ENCODE measurements at regions not wholly inside any gene's neighbourhood (a gene's known extent, or its start where the extent isn't known, plus 50 kb on each side); places are given as distances from the start of the nearest gene placed in this dataset.

DNA sequence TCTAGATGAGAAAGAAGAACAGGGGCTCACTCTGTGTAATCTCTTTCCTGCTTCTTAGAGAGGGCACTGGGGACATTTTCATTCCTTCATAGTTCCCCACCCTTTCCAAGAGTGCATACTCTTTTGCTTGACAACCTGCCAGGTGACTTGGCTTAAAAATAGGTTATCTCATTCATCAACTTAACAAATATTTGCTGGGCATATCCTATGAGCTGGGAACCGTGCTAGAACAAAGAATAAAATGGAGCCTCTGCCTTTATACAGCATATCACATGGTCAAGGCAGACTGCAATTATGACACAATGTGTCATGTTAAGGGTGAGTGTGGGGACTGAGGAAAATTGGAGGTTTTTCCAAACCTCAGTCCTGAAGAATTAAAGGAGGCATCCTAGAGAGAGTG, 209.8 kb upstream of the FOXA2 start:
- DNase-seq, result no peak

DNA sequence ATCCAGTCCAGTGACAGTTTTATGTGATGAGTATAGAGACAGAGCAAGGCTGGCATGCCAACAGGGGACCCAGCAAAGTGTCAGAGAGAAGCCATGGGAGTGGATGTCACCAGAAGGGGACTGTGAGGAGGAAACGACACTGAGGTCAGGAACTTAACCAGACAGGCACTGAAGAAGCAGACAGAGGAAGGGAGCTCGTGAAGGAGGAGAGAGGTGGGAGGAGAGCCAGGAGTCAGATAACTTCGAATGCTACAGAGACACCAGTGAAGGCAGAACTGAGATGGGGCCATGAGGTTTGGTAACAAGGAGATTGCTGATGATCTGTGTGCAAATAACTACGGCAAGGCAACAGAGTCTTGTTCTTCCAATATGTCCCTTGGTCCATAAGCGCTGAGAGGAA, 211.1 kb upstream of the FOXA2 start:
- no peak for DNase-seq

DNA sequence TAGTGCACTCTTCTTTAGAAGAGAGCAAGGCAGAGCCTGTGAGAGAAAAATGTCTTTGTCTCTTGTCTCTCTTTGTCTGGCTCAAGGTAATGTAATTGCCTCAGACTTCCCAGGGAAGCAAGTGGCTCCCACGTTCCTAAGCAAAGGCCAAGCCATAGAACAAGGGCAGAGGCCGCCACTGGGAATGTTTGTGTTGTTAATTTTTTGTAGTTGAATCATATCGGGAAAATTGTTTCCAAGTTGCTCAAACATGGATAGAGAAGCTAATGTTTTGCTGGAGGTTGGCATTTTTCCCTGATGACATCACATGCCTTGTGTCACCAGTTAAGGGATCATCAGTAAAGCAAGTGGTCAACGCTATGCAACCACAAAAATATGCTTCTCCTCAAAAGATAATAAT, 211.5 kb upstream of the FOXA2 start:
- DNase-seq, result no peak

DNA sequence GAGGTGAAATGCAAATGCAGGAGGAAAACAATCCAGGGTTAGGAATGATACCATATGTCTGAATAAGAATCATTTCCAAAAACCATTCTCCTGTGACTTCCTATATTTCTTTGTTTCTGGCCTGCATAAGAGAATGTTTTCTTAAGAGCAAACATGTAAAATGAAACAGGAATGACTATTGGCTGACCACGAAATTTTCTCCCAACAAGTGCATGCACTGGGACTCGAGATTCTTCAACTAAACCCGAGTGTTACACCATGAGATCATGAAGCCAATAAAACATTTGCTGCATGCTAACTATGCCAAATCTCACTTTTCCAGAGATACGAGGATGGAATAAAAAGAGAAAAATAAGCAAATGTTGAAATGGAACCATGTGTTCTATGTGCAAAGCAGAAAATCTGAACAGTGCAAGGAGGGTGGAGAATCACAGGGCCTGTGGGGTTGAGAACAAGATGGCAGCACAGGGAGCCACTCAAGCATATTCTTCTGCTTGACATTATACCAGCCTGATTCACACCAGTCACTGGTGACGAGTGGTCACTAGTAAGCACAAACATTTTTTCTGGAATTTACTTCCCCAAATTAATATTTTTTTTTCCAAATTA, 212.2 kb upstream of the FOXA2 start:
- DNase-seq, result no peak

DNA sequence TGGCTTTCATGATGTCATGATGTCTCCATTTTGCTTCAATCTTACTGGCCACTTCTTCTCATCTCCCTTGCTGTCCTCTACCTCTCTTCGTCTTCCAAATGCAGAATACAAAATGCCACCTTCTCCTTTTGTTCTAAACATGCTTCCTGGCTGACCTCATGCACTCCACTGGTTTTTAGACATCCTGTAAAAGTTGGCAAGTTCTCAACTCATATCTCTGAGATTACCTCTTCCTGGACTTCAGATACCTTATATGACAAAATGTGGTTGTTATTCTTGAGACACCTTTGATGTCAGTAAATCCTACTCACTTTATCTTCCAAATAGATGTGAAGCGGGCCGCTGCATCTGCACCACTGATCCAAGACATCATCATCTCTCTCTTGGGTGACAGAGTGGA, 212.7 kb upstream of the FOXA2 start:
- no peak for DNase-seq

DNA sequence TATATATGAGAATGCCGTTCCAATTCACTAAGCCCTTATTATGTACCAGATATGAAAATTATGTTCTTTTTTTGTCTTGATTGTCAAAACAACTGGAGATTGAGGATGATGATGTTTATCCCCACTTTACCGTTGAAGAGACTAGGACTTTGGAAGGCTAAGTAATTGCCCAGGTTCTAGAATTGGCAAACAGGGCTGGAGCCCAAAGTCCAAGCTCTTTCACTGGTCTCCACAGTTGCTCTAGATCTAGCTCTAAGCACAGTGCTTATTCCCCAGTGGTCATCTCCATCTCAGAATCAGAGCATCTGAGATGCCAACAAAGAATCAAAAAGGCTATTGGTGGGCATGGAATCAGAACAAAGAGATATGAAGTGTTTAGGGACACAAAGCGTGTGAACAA, 215.3 kb upstream of the FOXA2 start:
- no peak for DNase-seq

DNA sequence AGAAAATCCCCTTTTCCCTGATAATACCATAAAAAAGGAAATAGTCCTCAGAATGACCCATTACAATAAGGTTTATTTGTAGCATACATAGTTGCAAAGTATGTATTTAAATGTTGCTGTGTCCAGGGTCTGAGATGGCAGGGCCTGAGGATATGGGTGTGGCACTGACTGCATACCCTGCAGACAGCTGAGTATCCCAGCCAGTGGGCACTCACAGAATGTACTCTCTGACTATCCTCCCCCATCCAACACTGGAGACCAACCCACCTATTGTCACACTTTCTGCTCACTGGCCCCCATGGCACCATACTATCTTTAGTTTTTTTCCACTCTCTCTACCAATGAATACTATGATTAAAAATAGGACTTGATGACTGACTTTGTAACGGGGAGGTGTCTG, 215.8 kb upstream of the FOXA2 start:
- DNase-seq, result no peak

DNA sequence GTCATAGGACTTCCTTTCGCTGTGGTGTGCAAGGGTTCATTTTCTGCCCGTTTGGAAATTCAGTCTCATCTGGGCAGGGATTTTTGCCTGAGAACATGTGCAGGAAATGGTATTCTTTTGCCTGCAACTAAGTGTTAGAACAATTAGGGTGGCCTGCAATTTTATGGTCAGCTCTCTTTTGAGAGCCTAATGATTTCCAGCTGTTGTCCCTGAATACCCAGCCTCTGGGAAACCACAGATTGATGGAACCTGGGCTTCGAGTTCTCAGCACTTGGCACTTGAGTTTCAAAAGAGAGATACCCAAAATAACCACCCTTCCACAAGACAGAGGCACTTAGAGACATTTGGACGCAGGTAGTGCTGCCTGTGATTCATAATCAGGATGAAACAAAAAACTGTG, 217.2 kb upstream of the FOXA2 start:
- DNase-seq, result no peak

DNA sequence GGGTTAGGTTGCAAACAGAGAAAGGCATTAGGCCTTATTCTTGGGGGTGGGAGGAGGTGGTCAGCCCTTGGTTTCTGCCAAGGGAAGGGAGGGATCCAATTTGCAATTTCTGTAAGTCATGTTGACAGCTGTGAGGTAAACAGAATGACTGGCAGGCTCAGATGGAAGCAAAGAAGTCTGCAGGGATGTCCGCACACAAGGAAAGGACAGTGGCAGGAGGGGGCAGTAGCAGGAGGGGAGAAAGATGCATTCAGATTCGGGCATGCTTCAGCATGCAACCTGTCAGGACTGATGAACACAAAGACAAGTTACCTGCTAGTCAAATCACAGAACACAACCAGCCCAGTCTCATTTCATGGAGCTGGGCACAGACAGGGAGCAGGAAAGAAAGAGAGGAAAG, 217.9 kb upstream of the FOXA2 start:
- no peak for DNase-seq

DNA sequence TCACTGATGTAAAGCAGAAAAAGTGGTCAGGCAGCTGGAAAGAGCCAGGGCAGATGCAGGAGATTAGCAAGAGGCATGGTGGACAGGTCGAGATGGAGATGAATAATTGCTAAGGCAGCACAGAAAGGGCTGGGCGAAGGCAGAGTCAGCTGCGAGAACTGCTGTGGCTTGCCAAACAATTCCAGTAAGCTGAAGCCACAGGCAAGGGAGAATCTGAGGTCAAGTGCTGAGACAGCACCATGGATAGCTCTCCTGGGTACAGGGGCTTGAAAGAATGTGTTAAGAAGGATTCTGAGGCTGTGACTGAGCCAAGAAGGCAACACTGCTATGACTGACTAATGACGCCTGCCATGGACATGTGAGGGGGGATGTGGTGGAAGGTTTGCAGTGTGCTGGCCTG, 220.8 kb upstream of the FOXA2 start:
- DNase-seq, result no peak

DNA sequence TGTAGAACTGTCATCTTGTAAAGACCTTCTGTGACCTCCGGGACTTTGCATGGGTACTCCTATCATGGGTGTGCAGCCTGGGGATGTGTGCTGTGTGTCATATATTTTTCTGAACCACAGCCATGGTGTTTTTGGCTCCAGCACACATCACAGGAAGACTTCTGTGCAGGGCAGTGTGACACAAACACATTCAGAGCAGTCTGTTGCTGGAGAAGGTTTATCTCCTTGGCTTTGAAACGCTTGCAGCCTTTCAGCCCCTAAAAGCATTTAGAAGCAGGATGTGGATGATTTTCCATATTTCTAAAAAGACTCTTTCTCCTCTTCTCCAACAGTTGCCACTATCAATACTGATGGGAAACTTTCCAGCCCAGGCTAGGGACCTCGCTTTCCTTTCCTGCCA, 221.6 kb upstream of the FOXA2 start:
- no peak for DNase-seq

DNA sequence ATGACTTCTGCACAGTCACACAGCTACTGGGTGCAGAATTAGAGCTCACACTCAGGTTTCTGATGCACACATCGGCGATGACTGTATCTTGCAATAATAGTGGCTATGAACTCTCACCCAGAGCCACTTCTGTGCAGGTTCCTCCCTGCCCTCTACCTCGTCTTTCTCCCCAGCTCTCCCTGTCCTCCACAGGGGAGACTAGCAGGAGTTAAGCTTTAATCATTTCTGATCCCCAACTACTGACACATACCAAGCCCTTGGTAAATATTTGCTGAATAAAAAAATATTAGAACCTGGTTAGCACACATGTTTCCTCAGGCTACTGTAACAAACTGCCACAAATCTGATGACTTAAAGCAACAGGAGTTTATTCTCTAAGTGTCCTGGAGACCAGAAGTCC, 222.7 kb upstream of the FOXA2 start:
- no peak for DNase-seq

DNA sequence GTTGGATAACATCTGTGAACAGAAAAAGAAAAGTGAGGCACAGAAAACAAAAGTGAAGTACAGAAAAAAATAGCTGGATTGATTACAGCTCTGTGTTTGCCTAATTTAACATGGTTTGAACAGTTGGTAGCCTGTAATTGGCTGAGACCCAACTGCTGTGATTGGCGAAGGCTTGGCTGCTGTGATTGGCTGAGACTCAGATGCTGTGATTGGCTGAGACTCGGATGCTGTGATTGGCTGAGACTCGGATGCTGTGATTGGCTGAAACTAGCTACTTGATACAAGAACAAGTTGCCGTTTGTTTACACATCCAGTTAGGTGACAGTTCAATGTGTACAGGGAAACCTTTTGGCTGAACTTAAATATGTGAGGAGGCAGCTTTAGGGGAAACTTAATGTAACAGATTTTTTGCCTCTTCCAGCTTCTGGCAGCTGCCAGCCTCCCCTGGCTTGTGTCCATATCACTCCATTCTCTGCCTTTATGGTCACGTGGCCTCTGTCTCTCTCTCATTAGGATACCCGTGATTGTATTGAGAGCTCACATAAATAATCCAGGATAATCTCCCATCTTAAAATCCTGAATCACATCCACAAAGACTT, 223.4 kb upstream of the FOXA2 start:
- no peak for DNase-seq

DNA sequence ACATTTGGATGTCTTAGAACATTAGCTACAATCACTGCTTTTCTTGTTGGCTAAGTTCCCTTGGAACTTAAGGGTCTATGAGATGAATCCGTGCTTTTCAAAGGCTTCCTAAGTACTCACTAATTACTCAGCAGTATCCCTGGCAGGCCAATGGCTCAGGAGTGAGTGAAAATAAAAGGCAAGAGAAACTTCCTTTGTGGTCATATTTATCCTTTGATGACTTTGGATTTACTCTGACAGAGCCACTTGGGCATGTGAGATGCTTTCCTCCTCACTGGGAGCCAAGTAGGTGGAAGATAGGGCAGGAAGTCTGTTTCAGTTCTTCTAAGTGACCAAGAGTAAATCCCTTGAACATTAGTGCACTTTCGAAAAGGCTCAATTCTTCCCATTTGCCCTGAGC, 224.3 kb upstream of the FOXA2 start:
- DNase-seq, result no peak

DNA sequence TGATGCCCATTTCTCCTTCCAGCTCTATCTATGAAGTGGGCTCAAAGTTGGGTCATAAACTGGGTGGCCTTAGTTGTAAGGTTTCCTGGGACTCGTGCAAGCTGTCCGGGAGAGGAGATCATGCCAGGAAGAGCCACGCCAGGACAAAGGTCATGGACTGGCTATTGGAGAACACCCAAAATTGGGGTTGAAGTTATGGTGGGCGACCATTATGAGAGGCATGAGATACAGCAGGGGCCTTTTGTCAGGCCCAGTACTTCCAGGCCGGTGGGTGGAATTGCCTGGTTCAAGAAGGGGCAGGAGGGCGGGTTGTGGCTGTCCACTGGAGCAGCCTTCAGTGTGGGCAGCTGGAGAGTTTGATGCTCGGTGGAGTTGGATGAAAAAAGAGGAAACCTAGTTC, 225.1 kb upstream of the SSTR4 start:
- DNase-seq, result no peak

DNA sequence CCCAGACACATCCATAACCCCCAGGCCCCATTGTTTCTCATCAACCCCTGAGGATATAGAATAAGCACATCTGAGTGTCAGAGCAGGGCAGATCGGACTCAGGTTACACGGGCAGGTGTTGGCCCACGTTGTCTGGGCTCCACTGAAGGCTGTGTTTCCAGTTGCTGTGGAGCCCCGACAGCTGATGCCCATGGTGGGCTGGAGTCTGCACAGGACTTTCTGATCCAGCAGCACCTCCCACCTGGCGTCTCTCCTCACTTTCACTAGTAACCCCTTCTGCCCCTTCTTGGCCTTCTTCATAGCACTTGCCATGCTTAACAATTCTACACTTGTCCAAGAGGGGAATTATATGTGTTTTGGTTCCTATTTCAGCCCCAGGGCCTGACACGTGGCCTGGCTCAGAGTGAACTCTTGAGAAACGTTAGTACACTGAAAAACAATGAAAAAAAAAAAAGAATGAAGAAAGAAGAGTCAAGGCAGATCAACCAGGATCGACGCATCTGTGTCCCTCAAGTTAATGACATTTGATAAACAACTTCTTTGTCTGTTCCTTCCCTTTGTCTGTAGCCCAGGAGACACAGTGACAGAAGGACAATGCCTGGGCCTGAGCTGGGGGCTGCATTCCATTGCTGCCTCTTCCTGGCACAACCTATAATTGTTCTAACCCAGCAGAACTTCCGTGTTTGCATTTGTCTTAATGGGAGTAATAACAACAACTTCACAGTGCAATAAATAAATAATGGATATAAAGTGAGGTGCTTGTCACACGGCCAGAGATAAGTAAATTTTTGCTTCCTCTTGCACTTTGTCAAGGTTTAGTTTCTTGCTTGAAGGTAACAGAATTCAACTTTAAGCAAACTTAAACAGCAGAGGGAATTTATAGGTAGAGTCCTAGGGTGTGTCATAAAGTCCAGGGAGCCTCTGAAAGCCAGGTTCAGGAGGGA, 224.2 kb upstream of the SSTR4 start:
- no peak for DNase-seq

DNA sequence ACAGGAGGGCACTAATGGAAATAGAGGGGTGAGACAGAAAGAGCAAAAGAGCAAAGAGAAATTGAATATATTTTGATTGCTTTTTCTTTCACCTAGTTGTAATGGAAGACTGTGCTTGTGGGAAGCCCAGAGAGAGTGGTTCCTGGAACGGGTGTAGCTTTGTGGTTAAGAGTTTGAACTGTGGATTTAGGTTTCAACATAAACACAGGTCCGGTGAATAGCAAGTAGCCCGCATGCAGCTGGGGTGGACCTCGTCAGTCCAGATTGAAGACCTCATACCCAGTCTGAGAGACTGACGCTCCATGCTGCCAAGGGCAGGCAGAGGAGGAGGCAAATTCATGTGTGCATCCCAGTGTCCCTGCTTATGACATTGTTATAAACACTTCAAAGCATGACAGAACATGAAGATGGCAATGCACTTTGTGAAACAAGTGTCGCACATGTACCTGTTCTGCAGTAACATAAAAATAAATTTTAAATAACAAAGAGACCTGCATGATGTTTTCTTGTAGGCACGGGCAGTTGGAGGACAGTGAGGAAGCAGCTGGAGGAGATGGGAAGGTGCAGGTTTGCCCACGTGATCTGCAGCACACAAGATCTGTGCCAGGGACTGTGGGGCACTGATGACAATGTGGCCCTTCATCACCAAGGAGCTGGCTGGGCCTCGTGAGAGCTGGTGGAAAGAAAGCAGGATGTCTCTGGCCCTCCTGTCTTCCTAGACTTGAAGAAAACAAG, 220.5 kb upstream of the SSTR4 start:
- DNase-seq, result no peak

DNA sequence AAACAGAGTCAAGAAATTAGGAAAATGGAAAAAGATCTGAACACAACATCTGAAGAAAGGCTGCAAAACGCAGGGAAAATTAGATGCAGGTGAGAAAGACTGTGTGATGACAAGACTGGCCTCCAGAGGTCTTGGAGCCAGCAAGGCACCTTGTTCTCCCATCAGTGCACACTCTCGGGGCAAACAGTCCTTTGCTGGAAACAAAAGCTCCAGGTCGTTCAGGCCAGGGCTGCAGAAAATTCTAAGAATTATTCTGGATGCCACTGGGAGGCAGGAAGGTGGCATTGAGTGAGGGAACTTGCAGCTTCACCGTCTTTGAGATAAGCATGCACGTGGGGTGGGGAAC, 219.9 kb upstream of the SSTR4 start:
- no peak for DNase-seq

DNA sequence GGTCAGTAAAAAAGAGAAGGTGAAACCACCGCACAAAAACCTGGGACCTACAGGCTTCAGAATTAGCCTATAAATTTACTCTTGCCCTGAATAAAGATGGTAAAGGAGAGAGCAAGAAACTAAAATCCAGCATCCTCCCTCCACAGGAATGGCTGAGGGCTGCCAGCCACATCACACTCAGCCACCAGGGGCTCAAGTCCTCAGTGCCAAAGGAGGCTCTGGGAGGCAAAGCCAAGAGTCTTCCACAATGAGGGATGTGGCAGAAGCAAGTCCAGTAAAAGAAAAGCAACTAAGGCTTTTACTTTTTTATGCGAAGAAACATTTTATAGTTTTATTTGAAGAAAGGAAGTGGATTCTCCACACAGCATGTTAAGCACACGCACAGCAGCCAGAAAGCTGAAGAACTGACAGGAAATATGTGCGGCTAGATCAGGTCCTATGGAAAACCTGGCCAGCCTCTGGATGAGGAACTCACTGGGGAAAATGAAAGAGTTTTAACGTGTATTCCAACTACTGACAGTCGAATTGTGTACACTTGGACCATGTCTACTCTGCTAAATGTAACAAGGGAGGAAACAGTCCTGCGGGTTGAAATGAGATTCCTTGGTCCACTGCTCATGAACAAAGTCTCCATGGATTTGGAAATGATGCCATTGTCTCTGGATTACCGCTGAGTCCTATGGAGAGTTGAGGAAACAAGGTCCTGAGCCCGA, 219.4 kb upstream of the SSTR4 start:
- DNase-seq, result no peak

DNA sequence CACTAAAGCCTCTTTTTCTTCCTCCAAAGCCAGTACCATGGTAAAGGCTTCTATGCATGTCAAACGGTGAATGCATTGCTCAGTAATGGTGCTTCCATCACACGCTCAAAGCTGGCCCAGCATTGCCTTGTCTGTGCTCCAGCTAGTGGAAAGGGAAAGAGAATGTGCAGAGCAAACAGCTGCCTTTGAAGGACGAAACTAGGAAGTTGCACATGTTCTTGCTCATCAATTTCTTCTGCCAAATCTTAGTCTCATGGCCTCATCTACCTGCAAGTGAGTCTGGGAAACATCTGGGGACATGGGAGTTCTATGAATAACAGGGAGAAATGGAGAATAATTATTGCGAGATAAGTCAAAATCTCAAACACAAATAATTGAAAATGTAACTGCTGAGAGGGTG, 216.5 kb upstream of the SSTR4 start:
- no peak for DNase-seq

DNA sequence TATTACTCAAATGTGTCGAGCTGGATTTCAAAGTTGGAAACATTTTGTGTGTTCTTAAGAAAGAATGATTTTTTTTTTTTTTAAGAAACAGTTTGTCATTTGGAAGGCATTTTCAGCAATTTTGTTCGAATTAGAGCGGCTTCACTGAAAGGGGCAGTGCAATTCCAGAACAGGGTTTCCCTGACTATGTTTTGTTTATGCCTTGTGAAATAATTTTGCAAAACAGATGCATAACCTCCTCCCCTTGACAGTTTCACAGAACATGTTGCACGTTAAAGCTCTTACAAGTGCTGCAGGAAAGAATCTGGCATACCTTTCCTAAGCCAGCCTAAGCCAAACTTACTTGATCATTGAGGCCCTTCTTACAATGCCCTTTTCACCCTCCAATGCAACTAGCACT, 216.0 kb upstream of the SSTR4 start:
- no peak for DNase-seq

DNA sequence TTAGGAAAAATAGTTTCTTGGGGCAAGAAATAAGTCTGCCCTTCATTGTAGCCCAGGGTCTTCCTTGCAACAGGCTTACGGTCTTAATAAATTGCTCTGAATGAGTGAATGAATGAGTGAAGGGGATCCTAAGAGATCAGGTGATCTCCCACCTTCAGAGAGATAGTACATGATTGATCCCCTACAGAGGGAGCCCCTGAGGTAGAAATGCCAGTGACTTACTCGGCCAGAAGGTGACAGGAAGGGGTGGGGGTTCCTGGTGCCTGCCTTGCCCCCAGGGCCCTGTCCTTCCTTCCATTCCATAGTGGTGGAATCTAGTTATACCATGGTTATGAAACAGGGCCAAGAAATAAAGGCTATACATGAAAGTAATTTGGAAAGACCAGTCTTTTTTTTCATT, 215.3 kb upstream of the SSTR4 start:
- DNase-seq, result no peak
